Type B pancreatic cell (in vitro differentiated cells): ENCODE measurements at regions not wholly inside any gene's neighbourhood (a gene's known extent, or its start where the extent isn't known, plus 50 kb on each side); places are given as distances from the start of the nearest gene placed in this dataset.

Experiments
- DNase-seq: peaks from one replicate; pipeline ENCODE4 v3.0.0; 2021; ENCODE audit warnings: mixed read lengths; ENCODE audit not compliant: unreplicated experiment; ENCODE audit errors: extremely low spot score
- H3K27ac Mint-ChIP-seq: 2 replicates; pipeline ENCODE4 v1.8.0; 2021; ENCODE audit warnings: mild to moderate bottlenecking, mixed read lengths
- H3K27me3 Mint-ChIP-seq: 2 replicates; pipeline ENCODE4 v1.8.0; 2021; ENCODE audit warnings: mixed read lengths
- H3K36me3 Mint-ChIP-seq: 2 replicates; pipeline ENCODE4 v1.8.0; 2021; ENCODE audit warnings: mixed read lengths
- H3K4me1 Mint-ChIP-seq: one replicate; pipeline ENCODE4 v1.8.0; 2021; ENCODE audit warnings: mixed read lengths; ENCODE audit not compliant: unreplicated experiment
- H3K4me3 Mint-ChIP-seq: 2 replicates; pipeline ENCODE4 v1.8.0; 2021; ENCODE audit warnings: mild to moderate bottlenecking, mixed read lengths
- H3K9me3 Mint-ChIP-seq: 2 replicates; pipeline ENCODE4 v1.8.0; 2021; ENCODE audit warnings: mixed read lengths
- CTCF ChIP-seq: fragments of 200-600 bp; sonication (generic); conservative IDR thresholded peaks from 2 replicates; pipeline ENCODE4 v1.5.0; 2021; ENCODE audit warnings: antibody characterized with exemption, mild to moderate bottlenecking

GRCh38 chr12:24599736-24600135, 349.2 kb downstream of the BCAT1 start:
- H3K4me3 Mint-ChIP-seq, result no peak overlapping the region
- no peak for DNase-seq
- H3K27ac Mint-ChIP-seq, result no peak overlapping the region
- H3K4me1 Mint-ChIP-seq, result no peaks in the 10 kb centered on the region
- no peaks in the 10 kb centered on the region for H3K36me3 Mint-ChIP-seq
- no peaks in the 10 kb centered on the region for H3K9me3 Mint-ChIP-seq
- no peak for TF ChIP-seq CTCF
- peaks cover 12% of the 10 kb centered on the region for H3K27me3 Mint-ChIP-seq

- no peak for DNase-seq
- no peak for TF ChIP-seq CTCF
- Mint-ChIP-seq H3K27me3 (peaks cover 21% of the 10 kb centered on the region), H3K36me3 (no peaks in the 10 kb centered on the region), H3K4me1 (no peaks in the 10 kb centered on the region), H3K4me3 (no peak overlapping the region), H3K9me3 (no peaks in the 10 kb centered on the region), H3K27ac (no peak overlapping the region)
These were observed 351.3 kb downstream of the BCAT1 start for GRCh38 chr12:24597580-24597979.

- Mint-ChIP-seq H3K36me3 (no peaks in the 10 kb centered on the region), H3K4me3 (no peak overlapping the region), H3K27ac (no peak overlapping the region), H3K4me1 (no peaks in the 10 kb centered on the region), H3K27me3 (peaks cover 21% of the 10 kb centered on the region), H3K9me3 (no peaks in the 10 kb centered on the region)
- DNase-seq, result no peak
- TF ChIP-seq CTCF, result peak; percentile 88
These were observed 352.0 kb downstream of the BCAT1 start for GRCh38 chr12:24596768-24597388.

- no peaks in the 10 kb centered on the region for H3K4me1 Mint-ChIP-seq
- no peak for DNase-seq
- peaks cover 30% of the 10 kb centered on the region for H3K27me3 Mint-ChIP-seq
- H3K27ac Mint-ChIP-seq, result no peak overlapping the region
- peaks cover 6% of the 10 kb centered on the region for H3K36me3 Mint-ChIP-seq
- TF ChIP-seq CTCF, result peak; percentile 74
- no peak overlapping the region for H3K4me3 Mint-ChIP-seq
- H3K9me3 Mint-ChIP-seq, result no peaks in the 10 kb centered on the region
These were observed 353.2 kb downstream of the BCAT1 start for GRCh38 chr12:24595652-24596235.

GRCh38 chr12:24591715-24592440, 357.0 kb downstream of the BCAT1 start:
- Mint-ChIP-seq H3K4me3 (no peak overlapping the region), H3K27ac (no peak overlapping the region), H3K36me3 (peaks cover 6% of the 10 kb centered on the region), H3K27me3 (peaks cover 32% of the 10 kb centered on the region), H3K9me3 (no peaks in the 10 kb centered on the region), H3K4me1 (no peaks in the 10 kb centered on the region)
- no peak for TF ChIP-seq CTCF
- DNase-seq, result no peak
